ENCODE measurements at regions not wholly inside any gene's neighbourhood (a gene's known extent, or its start where the extent isn't known, plus 50 kb on each side); places are given as distances from the start of the nearest gene placed in this dataset.
"Not testable (repeated sequence)": the region's sequence is repeated elsewhere in the genome, so short reads cannot be mapped to it uniquely, and the experiment has no call there.

DNA sequence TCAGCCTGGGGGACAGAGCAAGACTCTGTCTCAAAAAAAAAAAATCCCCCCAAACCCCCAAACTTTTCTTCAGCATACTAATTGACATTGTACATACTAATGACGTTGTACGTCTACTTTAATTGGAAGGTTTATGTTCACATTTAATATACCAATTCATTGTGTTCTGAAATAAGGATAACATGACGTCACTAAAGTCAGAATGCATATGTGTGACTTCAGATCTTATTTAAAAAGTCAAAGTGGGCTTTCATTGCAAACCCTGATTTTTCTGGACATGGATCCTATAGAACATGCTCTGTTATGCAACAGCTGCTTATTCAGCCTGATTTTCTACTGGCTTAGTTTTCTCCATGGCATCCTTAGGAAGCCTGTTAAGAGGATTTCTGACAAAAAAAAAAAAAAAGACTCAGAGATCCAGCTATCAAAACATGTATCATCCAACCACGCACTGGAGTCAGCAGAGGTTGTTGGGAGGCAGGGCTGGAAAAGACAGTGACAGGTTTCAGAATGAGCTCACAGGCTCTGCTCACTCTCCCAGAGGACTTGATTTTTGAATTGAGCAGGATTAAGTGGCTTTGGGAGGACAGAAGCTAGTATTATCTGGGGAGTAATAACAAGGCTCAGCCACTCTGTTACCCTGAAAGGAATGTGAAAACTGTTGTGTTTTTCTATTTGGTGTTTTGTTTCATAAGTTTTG lies 1472.0 kb downstream of the KHDRBS2 start:
- in situ Hi-C loops (cut with HindIII; ENCODE audit: low pct_unique_long_range_greater_than_20kb, low sequenced_read_pairs) = not testable (repeated sequence)

DNA sequence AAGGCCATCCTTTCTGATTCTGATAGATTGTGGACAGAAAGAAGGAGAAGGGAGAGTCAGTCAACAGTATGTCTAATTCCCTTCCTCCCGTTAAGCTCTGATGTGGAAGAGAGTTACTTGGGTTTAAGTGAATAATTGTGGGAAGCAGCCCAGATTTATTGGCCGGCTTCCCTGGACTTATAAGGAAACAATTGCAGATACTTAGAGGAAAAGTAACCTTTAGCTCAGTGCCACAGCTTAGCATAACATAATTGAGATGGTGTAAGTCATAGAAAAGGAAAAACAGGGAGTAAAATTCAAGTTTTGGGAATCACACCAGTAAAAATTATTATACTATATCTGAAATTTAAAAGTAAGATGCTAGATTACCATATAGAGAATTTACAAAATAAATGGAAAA lies 1475.8 kb downstream of the KHDRBS2 start:
- in situ Hi-C loops (cut with HindIII; ENCODE audit: low pct_unique_long_range_greater_than_20kb, low sequenced_read_pairs); DNase-seq (ENCODE audit: low read depth in 1 of 2, low spot score in 1 of 2): not testable (repeated sequence)

More for the DNA sequence above, 1472.0 kb downstream of the KHDRBS2 start:
- not testable (repeated sequence) for DNase-seq (ENCODE audit: low read depth in 1 of 2, low spot score in 1 of 2)

DNA sequence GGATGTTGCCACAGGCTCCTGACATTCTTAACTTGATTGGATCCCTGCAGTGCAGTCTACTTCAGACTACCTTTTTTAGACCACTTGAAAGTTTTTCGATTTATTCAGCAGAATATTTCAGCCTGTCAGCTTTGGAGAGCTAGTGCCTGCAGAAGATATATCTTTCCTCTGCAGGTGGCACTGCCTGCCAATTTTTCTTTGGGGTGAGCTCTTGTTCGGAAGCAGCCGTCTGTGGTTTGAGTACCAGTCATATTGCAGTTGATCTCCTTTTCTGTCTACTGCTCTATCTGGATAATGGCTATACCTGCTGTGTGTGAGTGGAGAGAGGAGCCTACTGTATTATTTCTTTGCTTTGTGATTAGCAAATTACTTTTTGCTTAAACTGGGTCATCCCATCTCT lies 1486.9 kb downstream of the KHDRBS2 start:
- DNase-seq (ENCODE audit: low read depth in 1 of 2, low spot score in 1 of 2) = peak in 1 of 2 experiments; percentile 0
- in situ Hi-C loops (cut with HindIII; ENCODE audit: low pct_unique_long_range_greater_than_20kb, low sequenced_read_pairs) = not testable (repeated sequence)

DNA sequence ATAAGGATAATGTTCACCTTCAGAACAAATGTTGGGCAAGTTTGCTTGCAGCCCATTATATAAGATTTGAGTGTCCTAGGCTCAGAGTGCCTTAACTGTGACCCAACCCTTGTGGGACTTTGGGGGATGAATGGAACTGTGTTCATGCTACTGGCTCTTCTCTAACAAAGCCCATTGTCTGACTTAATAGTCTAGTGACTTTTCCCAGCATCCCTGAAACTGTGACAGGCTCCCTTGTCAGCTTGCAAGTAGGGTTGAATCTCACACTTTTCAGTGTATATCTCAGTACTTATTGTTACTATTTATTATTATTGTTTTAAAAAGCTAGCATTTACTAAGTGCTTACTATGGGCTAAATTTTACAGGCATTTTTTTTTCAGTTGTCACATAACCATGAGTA lies 1488.2 kb downstream of the KHDRBS2 start:
- DNase-seq (ENCODE audit: low read depth in 1 of 2, low spot score in 1 of 2); in situ Hi-C loops (cut with HindIII; ENCODE audit: low pct_unique_long_range_greater_than_20kb, low sequenced_read_pairs): not testable (repeated sequence)

DNA sequence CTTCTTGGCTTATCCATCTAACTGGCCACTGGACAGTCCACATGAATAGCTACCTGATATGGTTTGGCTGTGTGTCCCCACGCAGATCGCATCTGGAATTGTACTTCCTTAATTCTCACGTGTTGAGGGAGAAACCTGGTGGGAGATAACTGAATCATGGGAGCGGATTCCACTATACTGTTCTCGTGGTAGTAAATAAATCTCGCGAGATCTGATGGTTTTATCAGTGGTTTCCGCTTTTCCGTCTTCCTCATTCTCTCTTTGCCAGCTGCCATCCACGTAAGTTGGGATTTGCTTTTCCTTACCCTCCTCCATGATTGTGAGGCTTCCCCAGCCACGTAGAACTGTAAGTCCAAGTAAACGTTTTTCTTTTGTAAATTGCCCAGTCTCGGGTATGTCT lies 1496.4 kb downstream of the KHDRBS2 start:
- in situ Hi-C loops (cut with HindIII; ENCODE audit: low pct_unique_long_range_greater_than_20kb, low sequenced_read_pairs); DNase-seq (ENCODE audit: low read depth in 1 of 2, low spot score in 1 of 2): not testable (repeated sequence)

DNA sequence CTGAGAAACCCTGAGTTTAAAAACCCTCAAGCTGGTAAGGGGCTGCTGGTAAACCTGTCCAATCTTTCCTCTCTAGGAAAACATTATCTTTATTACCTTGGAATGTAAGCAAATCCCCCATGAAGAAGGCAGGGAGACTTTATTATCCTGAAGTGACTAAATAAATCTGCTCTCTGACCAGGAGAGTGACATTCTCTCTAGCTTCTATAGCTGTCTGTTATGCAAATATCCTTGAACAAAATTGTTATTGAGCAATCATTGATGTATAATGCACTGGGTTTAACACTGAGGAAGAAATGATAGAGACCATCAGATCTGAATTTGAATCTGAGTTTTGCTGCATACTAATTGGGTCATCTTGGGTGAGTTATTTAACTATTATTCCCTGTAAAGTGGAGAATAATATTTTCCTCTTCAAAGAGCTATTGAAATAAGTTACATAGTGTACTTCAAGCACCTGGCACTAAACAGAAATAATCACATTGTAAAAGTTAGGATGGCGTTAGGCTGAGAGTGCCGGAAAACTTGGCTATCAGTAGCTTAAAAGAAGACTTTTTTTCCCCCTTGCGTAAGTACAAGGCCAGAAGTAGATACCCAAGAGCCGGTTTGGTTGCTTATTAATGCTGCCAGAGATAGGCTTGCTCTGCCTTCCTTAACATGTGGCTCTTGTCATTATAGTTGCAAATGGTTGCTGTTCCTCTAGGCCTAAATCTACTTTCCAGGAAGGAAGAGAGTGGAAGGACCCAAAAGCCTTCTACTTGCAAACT lies 1503.1 kb downstream of the KHDRBS2 start:
- in situ Hi-C loops (cut with HindIII; ENCODE audit: low pct_unique_long_range_greater_than_20kb, low sequenced_read_pairs); DNase-seq (ENCODE audit: low read depth in 1 of 2, low spot score in 1 of 2): not testable (repeated sequence)

DNA sequence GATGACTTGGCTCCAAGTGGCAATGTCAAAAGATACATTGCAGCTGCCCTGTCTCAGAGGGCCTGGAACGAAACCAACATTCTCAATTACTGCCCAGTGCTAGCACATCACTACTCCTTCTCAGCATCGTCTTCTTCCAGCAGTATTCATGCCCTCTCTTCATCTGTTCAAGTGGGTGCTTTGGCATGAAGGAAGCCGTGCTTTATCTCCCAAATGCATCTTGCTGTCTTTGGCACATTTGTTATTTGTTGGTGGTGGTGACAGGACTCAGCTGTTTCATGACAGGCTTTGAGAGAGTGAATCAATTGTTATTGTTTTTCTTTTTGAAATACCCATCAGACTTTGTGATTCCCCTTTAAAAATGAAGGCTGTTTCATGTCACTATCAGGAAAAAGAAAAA lies 1506.4 kb downstream of the KHDRBS2 start:
- in situ Hi-C loops (cut with HindIII; ENCODE audit: low pct_unique_long_range_greater_than_20kb, low sequenced_read_pairs); DNase-seq (ENCODE audit: low read depth in 1 of 2, low spot score in 1 of 2): not testable (repeated sequence)

DNA sequence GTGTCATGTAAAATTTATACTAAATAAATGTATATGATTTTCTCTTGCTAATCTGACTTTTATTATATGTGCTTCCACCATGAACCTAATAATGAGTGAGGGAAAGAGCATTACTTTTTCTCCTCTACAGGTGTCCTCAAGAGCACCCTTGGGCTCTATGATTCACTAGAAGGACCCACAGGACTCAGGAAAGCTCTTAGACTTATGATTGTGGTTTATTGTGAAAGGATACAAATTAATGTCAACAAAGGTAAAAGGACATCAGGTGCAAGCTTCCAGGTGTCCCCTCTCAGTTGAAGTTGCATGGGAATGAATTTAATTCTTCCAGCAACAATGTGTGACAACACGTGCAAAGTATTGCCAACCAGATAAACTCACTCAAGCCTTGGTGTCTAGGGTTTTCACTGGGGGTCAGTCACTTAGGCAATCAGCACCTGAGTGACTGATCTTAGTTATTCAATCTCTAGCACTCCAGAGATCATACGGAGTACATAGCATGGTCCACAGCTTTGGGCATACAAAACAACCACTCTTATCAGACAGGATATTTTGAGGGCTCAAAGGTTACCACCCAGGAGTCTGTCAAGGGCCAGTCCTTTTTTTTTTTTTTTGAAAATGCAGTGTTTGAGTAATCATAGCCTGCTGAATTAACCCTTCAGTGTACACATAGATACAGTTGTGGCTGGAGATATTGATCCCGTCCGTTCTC lies 1518.1 kb downstream of the KHDRBS2 start:
- DNase-seq (ENCODE audit: low read depth in 1 of 2, low spot score in 1 of 2); in situ Hi-C loops (cut with HindIII; ENCODE audit: low pct_unique_long_range_greater_than_20kb, low sequenced_read_pairs): not testable (repeated sequence)

DNA sequence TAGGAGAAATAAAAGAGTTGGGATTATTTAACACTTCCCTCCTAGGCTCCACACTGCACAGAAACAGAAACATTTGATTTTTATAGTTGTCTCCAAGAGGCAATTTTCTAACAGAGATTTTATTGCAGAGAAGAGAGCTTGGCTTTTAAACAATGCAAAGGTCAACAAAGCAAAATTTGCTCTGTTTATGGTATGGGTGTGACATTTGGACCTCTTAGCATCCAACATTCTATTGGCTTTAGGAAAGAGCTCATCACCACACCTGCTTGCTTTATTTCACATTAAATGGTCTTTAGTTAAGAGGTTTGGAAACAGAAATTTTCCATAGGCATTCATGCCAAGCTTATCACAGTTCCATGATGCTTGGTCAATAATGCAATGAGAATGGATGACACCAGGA lies 1520.7 kb downstream of the KHDRBS2 start:
- DNase-seq (ENCODE audit: low read depth in 1 of 2, low spot score in 1 of 2); in situ Hi-C loops (cut with HindIII; ENCODE audit: low pct_unique_long_range_greater_than_20kb, low sequenced_read_pairs): not testable (repeated sequence)

DNA sequence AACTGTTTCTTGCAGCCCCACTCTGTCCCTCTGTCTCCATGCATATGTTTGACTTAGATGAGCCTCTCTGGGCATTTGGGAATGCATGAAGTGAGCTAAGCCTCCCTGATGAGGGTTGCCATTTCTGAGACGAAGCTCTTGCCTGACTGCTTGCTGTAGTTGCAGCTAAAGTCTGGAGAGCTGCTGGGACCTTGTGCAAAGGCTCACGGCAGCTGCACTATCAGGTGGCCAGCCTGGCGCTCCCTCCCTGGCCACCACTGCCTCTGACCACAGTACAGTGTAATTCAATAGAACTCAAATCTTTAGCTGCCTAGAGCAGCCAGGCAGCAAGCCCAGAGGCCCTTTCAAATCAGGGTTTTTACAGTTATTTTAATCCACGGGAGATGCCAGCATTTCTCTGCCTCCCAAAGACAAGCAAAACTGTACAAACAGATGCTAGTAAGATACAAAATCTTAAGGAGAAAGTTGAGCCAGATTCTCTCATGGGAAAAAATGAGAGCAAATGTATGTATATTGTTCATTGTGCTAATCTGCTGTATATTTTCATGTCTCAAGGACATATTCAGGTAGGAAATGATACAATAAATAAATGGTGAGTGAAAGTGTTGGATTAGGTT lies 1522.5 kb downstream of the KHDRBS2 start:
- in situ Hi-C loops (cut with HindIII; ENCODE audit: low pct_unique_long_range_greater_than_20kb, low sequenced_read_pairs); DNase-seq (ENCODE audit: low read depth in 1 of 2, low spot score in 1 of 2): not testable (repeated sequence)

DNA sequence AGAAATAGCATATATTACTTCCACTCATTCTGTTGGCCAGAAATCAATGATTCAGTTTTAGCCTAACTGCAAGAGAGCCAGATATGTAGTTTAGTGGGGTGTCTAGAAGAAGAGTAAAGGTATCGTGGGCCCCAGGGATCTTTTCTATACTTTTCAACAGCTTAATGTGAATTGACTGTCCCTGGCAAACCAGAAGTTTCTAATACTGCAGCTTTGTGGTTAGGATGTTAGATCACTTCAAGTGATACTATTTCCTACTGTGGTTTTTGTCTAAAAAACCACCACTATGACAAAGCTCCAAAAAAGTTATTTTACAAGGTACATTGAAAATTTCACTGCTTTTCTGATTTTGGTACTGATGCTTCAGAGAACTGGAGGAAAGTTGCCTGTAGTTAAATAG lies 1525.1 kb downstream of the KHDRBS2 start:
- DNase-seq (ENCODE audit: low read depth in 1 of 2, low spot score in 1 of 2); in situ Hi-C loops (cut with HindIII; ENCODE audit: low pct_unique_long_range_greater_than_20kb, low sequenced_read_pairs): not testable (repeated sequence)

DNA sequence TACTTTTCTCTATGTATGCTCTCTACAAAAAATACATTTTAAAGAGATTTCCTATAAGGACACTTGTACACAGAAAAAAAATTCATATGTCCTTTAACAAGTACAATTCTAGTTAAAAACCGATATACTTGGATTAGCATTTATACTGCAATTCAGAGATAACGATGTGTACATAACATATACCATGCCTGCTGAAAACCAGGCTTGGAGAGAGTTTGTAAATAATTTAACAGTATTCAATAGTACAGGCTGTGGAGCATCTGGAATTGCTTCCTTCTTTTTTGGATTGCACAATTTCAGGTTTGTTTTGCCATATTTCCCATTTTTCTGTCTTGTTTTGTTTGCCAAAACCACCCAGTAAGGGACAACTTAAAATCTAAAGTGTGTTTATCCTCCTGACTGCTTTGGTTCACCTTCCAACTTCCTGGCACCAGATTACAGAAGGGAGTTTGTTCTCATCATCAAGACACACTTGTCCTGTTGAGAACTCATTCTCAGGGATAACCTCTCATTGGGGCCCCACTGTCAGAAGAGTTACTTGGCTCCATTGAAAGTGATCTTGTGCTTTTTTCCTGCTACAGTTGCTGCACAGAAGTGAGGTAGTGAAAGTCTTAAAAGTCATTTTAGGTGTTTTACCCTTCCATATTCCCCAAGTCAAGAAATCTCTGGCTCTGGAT lies 1526.7 kb downstream of the KHDRBS2 start:
- DNase-seq (ENCODE audit: low read depth in 1 of 2, low spot score in 1 of 2); in situ Hi-C loops (cut with HindIII; ENCODE audit: low pct_unique_long_range_greater_than_20kb, low sequenced_read_pairs): not testable (repeated sequence)

DNA sequence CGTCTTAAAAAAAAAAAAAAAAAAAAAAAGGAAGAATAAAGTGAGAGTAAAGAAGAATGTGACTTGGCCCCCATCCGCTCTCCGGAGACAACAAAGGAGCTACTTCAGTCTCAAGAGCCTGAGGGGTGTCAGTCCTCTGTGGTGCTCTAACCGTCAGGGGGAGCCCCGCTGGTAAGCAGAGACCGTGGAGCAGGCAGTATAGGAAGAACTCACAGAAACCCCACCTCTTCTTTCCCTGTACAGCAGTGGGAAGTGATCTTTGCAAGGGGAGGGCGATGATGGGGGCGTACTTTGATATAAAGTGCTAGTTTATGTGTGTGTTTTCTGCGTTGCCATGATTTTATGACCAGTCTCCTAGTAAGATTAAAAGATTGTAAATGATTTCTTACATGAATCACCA lies 1527.3 kb downstream of the KHDRBS2 start:
- peak in 1 of 2 experiments; percentile 2 for DNase-seq (ENCODE audit: low read depth in 1 of 2, low spot score in 1 of 2)
- in situ Hi-C loops (cut with HindIII; ENCODE audit: low pct_unique_long_range_greater_than_20kb, low sequenced_read_pairs) = not testable (repeated sequence)
